ENCODE measurements at regions not wholly inside any gene's neighbourhood (a gene's known extent, or its start where the extent isn't known, plus 50 kb on each side); places are given as distances from the start of the nearest gene placed in this dataset.
"Not testable (repeated sequence)": the region's sequence is repeated elsewhere in the genome, so short reads cannot be mapped to it uniquely, and the experiment has no call there.

GRCh38 chr14:66224492-66225178 lies 261.5 kb upstream of the CCDC196 start:
- no peak for DNase-seq

- no peak for DNase-seq
Measured at GRCh38 chr14:66225337-66225736, 260.8 kb upstream of the CCDC196 start.

DNA sequence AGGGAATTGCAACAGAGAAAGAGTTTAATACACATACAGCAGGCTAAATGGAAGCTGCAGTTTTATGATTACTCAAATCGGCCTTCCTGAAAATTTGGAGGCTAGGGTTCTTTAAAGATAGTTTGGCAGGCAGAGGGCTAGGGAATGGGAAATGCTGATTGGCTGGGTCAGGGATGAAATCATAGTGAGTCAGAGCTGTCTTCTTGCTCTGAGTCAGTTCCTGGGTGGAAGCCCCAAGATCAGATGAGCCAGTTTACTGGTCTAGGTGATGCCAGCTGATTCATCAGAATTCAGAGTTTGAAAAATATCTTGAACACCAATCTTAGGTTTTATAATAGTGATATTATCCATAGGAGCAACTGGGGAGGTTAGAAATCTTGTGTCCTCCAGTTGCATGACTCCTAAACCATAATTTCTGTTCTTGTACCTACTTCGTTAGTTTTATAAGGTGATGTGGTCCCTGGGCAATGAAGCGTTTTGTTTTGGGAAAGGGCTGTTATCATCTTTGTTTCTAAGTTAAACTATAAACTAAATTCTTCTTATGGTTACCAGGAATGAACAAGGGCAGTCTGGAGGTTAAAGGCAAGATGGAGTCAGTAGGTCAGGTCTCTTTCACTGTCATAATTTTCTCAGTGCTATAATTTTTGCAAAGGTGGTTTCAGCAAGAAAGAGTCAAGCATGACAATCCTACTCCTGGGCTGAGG lies 257.8 kb upstream of the CCDC196 start:
- no peak for DNase-seq

DNA sequence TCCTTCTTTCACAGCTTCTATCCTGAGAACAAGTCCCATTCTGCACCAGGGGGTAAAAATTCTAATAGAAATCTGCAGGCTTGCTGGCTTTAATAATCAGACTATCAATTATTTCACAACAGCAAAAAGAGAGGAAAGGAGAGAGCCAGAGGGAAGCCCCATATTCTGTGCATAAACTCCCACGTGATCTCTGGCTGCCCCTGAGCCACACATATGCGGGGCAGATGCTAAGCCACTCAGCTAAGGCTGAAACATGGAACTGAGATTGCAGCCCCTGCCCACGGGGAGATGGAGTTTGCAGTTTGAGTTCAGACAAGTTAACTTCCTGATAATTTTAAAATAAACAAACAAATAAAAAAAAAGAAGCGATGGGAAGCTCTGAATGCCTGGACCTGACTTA lies 254.4 kb upstream of the CCDC196 start:
- no peak for DNase-seq

GRCh38 chr14:66233591-66233990 lies 252.6 kb upstream of the CCDC196 start:
- no peak for DNase-seq

DNA sequence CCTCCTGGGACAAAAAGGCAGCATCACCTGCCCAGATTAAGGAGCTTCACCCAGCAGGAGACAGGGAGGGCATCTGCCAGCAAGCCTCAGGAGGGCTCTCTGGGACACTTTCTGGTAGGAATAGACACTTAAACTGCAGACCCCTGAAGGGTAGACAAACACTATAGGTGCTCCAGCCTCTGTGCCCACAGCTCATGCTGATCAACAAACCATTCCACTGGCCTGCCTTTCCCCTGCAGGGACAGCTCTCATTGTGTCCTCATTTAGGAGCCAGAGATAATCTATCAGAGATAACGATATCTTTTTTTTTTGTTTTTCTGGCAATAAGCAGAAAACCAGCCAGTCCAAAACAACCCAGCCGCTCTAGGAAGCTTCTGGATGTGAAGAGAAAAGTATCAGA lies 251.8 kb upstream of the CCDC196 start:
- DNase-seq: no peak

DNA sequence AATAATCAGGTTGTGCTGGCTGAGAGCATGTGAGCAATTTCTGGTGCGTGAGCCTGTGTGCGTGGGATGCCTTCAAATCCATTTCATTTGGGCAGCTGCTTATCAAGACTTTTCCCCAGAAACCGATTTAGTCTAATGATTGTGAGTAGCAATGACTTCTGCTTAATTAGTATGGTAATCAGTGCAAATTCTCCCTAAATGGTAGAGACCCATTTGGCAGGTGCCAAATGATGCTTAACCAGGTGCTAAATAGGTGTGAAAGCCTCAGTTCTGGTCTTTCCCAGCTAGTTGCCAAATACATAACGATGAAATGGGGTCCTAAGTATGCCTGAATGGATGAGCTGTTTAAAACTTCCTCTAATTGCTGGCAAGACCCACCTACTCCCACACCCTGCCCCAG lies 248.4 kb upstream of the CCDC196 start:
- no peak for DNase-seq

GRCh38 chr14:66238969-66239368 lies 247.2 kb upstream of the CCDC196 start:
- DNase-seq: no peak

- no peak for DNase-seq
Measured at GRCh38 chr14:66239589-66239988, 246.6 kb upstream of the CCDC196 start.

DNA sequence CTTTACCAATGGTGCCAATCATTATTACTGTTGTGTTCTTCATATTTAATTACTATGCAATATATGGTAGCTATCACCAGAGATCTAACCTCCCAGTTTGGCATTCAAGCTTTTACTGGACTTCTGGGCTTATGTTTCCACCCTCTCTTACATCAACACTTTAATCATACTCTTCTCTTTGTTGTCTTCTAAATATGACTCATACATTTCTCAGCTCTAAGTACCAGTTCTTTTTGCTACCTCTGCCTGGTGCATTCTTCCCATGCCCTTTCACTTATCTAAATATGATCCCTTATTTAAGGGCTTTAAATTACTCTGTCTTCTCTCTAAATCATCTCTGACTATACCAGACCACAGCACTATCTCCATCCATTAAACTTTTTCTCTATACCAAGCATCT lies 246.1 kb upstream of the CCDC196 start:
- DNase-seq: no peak

GRCh38 chr14:66242001-66242400 lies 244.2 kb upstream of the CCDC196 start:
- DNase-seq: no peak

DNA sequence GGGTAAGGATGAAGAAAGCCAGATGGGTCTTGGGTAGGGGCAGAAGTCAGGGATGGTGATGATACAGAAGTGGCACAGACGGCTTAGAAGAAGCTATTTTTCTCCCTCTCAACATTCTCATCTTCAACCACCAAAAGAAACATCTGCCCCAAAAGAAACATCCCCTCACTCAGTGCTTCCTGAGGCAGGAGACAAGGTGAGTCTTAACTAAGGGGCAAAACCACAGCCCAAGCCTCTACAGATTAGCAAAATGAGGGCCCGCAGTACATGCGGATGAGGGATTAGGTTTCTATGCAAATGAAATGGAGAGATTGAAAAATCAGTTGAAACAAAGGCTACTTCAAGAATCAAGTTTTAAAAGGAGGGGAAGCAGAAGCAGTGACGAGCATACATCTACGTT lies 241.3 kb upstream of the CCDC196 start:
- DNase-seq: no peak

DNA sequence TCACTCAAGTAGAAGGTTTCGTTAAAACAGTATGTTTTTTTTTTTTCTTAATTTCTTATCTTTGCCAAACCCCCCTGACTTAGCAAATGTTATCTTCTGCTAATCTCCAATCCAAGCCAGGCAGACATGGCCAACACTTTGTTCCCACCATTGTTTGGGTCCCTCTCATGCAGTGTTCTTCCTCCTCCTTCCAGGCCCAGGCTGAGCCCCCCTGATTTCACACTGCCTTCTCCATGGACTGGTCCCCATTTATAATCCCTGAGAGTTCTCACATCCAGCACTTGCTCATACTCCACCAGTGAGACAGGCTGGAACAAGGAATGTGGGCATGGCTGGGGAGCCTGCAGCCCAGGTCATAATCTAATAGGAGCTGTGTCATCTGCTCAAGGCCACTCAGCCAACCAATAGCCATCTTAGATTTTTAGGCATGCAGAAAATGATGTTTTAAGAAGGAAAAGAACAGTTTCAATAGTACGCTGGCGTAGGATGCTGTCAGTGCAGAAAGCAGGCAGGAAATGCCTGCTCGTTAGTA lies 238.4 kb upstream of the CCDC196 start:
- no peak for DNase-seq

- DNase-seq: no peak
Measured at GRCh38 chr14:66248256-66248655, 237.9 kb upstream of the CCDC196 start.

- no peak for DNase-seq
Measured at GRCh38 chr14:66249544-66249943, 236.6 kb upstream of the CCDC196 start.

GRCh38 chr14:66254038-66254437 lies 232.1 kb upstream of the CCDC196 start:
- no peak for DNase-seq

GRCh38 chr14:66268802-66269334 lies 217.3 kb upstream of the CCDC196 start:
- no peak for DNase-seq

DNA sequence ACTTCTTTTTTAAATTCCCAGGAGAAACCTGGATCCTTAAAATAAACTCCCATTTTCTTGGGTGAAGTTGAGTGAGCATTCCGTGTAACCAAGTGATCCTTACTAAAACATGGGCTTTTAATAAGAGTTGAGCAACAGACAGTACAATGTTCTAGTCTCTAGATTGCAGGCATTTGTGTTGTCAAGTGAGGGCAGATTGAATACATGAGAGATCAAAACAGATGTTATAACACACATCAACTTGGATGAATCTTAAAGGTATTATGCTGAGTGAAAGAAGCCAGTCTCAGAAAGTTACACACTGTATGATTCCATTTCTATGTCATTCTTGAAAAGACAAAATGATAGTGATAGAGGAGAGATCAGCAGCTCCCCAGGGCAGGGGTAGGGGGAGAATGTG lies 213.9 kb upstream of the CCDC196 start:
- DNase-seq: no peak

DNA sequence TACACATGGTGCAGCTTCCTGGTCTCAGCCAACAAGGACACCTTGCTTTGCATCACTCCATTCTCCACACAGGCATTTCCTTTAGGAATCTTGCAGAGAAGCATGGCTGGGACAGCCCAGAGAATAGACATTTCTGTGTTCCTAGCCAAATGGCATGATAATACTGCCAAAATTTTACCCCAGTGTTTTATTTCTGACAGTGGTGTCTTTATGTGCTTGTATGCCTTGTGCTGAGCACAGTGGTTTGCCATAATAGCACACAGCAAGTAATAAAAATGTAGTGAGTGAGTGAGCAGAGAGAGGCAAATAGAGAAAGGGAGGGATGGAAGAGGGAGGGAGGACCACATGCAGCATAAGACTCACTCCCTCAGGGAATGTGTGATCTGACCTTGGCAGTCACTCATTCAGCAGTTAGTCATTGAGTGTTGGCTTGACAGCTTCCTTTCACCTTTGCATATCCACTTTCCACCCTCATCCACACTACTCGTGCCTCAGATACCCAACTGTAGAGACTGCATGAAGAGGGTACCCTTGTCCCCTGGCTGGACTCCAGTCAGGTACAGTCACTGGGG lies 212.8 kb upstream of the CCDC196 start:
- no peak for DNase-seq

GRCh38 chr14:66278418-66278817 lies 207.8 kb upstream of the CCDC196 start:
- not testable (repeated sequence) for DNase-seq

DNA sequence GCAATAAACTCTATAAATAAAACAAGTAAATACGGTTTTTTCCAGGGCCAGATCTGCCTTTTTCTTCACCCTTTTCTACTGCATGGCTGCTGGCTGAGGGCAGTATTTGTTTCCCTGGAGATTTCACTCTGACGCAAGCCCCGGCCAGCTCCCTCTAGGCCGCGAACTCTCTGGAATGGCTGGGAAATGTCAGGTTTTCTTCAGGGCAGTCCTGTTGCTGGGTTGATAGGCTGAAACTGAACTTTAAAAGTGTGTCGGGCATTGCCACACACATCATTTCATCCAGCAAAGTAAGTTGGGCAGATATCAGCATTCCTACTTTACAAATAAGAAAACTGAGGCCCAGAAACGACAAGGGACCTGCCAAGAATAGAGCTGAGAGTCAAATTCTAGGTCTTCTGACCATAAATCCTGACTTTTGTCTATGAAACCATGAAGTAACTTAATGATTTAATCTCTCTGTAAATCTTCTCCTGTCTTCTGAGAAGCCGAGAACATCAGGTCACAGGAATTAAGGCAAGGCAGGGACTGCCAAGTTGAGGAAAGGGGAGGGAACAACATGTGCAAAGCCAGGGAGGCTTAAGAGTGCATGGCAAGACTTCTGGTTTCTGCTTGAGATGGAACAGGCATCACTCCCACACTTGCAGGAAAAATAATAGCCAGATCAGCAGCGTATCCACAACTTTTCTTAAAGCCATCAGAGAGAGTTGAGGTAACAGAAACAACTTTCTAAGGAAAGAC lies 205.0 kb upstream of the CCDC196 start:
- DNase-seq: no peak

GRCh38 chr14:66284346-66284745 lies 201.8 kb upstream of the CCDC196 start:
- DNase-seq: no peak

DNA sequence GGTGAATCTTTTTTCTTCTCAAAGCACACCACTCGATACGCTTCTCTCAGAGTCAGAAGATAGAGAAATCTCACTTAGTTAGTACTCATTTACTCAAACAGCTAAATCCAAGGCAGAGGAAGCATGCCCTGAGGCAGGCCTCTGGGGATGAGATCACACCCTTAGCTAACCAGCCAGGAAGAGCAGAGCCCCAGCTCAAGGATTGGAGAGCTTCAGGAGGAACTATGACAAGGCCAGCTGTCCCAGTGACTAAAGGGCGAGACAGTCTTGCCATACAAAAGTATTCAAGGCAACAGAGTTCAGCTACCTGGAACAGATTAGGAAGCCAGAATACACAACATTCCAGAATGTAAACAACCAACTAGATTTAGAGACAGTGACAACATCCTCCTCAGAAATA lies 197.7 kb upstream of the CCDC196 start:
- no peak for DNase-seq
